K562 (cell line): ENCODE measurements at regions not wholly inside any gene's neighbourhood (a gene's known extent, or its start where the extent isn't known, plus 50 kb on each side); places are given as distances from the start of the nearest gene placed in this dataset.

Source experiments
- CREB1 ChIP-seq, 2 experiments: sonication (generic) in 1 of 2; formaldehyde crosslinking in 1 of 2; IDR thresholded peaks; 2 replicates each; pipeline versions ENCODE4 v1.6.1 to v1.8.0; 2012 to 2022; ENCODE audit warnings: inconsistent platforms in 1 of 2, mild to moderate bottlenecking in 1 of 2, missing genetic modification reagents in 1 of 2, moderate library complexity in 1 of 2
- CTCF ChIP-seq, 3 experiments: IDR thresholded peaks in 2 of 3; conservative IDR thresholded peaks in 1 of 3; 2 replicates each; pipeline ENCODE4 v1.5.1; 2011 to 2012; ENCODE audit warnings: low read length in 3 of 3, mild to moderate bottlenecking in 3 of 3, control low read depth in 2 of 3, improper control_type of control experiment in 1 of 3, inconsistent platforms in 1 of 3, low read depth in 1 of 3, mixed read lengths in 1 of 3, moderate library complexity in 1 of 3; ENCODE audit not compliant: insufficient read depth in 2 of 3
- ELK1 ChIP-seq: sonication (generic); formaldehyde crosslinking; IDR thresholded peaks from 2 replicates; pipeline ENCODE4 v1.8.1; 2022; ENCODE audit warnings: missing genetic modification reagents
- POLR2A ChIP-seq: fragments of 450-650 bp; conservative IDR thresholded peaks from 2 replicates; pipeline ENCODE4 v1.6.1; 2016
- ZHX1 ChIP-seq: fragments of 150-350 bp; conservative IDR thresholded peaks from 2 replicates; pipeline ENCODE4 v1.6.1; 2014; ENCODE audit warnings: low read length
- ZNF3 ChIP-seq: fragments of 250-450 bp; sonication (Bioruptor Pico); IDR thresholded peaks from 2 replicates; pipeline ENCODE4 v1.5.0; 2021; ENCODE audit warnings: mild to moderate bottlenecking, moderate library complexity

GRCh38 chrX:124263743-124264142, 68.7 kb upstream of the TEX13D start:
- TF ChIP-seq POLR2A (no peak), CREB1 (IDR thresholded peaks at IDR 0.05) (no peak), CREB1 (CRISPR knock-in tag; IDR thresholded peaks at IDR 0.05) (no peak), CTCF (IDR thresholded peaks at IDR 0.05 in 2 of 3, conservative IDR thresholded peaks at IDR 0.05 in 1 of 3; ENCODE audit: insufficient read depth in 2 of 3, low read depth in 1 of 3, low read length in 3 of 3) (no peak), ELK1 (no peak), ZHX1 (no peak), ZNF3 (no peak)
